ENCODE measurements at regions not wholly inside any gene's neighbourhood (a gene's known extent, or its start where the extent isn't known, plus 50 kb on each side); places are given as distances from the start of the nearest gene placed in this dataset.
"Not testable (repeated sequence)": the region's sequence is repeated elsewhere in the genome, so short reads cannot be mapped to it uniquely, and the experiment has no call there.

DNA sequence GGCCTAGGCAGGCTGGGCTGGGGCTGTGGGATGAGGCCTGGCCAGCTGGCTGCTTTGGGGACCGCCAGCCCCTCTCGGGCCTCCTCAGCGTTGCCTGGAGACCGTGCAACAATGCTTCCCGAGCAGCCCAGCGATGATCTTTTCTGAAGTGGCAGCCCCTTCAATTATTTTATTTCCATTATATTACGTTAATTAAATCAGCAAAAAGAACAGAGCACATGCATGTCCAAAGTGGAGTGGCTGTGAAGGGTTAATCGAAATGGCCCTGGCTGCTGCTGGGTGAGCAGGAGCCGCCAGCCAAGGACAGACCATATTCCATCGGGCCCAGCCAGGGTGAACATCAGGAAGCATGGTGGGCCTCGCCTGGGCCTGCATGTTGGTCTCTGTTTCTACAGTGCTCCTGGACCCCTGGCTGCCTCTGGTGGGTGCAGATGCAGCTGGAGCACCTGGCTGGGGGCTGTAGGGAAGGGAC lies 245.5 kb downstream of the MYCN start:
- no peak overlapping the region for H3K27ac Mint-ChIP-seq (ENCODE audit: unreplicated experiment)
- peaks cover 3% of the 10 kb centered on the region for H3K9me3 Mint-ChIP-seq (ENCODE audit: unreplicated experiment)
- peaks cover 8% of the 10 kb centered on the region for H3K4me1 Mint-ChIP-seq (ENCODE audit: low read depth, unreplicated experiment)
- H3K36me3 Mint-ChIP-seq (ENCODE audit: unreplicated experiment) = no peaks in the 10 kb centered on the region
- no peak for DNase-seq
- no peaks in the 10 kb centered on the region for H3K27me3 Mint-ChIP-seq (ENCODE audit: unreplicated experiment)
- no peak overlapping the region for H3K4me3 Mint-ChIP-seq (ENCODE audit: unreplicated experiment)
- TF ChIP-seq, protein P1, sequence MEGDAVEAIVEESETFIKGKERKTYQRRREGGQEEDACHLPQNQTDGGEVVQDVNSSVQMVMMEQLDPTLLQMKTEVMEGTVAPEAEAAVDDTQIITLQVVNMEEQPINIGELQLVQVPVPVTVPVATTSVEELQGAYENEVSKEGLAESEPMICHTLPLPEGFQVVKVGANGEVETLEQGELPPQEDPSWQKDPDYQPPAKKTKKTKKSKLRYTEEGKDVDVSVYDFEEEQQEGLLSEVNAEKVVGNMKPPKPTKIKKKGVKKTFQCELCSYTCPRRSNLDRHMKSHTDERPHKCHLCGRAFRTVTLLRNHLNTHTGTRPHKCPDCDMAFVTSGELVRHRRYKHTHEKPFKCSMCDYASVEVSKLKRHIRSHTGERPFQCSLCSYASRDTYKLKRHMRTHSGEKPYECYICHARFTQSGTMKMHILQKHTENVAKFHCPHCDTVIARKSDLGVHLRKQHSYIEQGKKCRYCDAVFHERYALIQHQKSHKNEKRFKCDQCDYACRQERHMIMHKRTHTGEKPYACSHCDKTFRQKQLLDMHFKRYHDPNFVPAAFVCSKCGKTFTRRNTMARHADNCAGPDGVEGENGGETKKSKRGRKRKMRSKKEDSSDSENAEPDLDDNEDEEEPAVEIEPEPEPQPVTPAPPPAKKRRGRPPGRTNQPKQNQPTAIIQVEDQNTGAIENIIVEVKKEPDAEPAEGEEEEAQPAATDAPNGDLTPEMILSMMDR (IDR thresholded peaks at IDR 0.05; ENCODE audit: partially characterized antibody, unreplicated experiment) = no peak

DNA sequence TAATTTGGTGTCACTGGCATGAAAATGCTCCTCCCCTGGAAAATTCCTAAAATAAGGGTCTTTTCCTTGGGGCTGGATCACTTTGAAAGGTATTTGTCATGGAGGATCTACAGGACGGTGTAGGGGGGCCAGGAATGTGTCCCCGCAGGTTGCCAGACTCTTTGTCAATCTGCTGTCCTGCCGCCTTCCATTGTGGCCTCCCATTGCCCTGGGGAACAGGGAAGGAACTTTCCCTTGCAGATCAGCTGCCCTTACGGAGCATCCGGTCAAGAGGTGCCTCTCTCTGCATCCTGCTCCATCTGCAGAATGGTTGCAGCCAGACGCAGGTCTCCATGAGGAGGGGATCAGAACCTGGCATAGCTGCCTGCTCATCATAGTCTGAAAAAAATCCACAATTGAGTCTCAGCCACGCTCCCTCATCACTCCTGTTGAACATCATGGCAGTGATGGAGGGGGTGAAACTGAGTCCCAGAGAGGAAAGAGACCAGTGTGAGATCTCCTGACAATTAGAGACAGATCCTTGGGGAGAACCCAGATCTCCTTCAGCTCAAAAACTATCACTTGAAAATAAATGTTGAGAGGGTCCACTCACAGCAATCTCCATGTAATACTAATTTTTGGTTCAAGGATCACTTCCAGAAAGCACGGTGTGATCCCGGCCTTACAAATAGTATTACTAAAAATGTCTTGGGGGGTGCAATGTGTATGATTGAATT lies 244.8 kb downstream of the MYCN start:
- peaks cover 3% of the 10 kb centered on the region for H3K9me3 Mint-ChIP-seq (ENCODE audit: unreplicated experiment)
- no peak overlapping the region for H3K4me3 Mint-ChIP-seq (ENCODE audit: unreplicated experiment)
- TF ChIP-seq, protein P1 (IDR thresholded peaks at IDR 0.05; ENCODE audit: partially characterized antibody, unreplicated experiment) = no peak
- DNase-seq = no peak
- H3K27me3 Mint-ChIP-seq (ENCODE audit: unreplicated experiment) = no peaks in the 10 kb centered on the region
- peaks cover 8% of the 10 kb centered on the region for H3K4me1 Mint-ChIP-seq (ENCODE audit: low read depth, unreplicated experiment)
- no peaks in the 10 kb centered on the region for H3K36me3 Mint-ChIP-seq (ENCODE audit: unreplicated experiment)
- no peak overlapping the region for H3K27ac Mint-ChIP-seq (ENCODE audit: unreplicated experiment)

DNA sequence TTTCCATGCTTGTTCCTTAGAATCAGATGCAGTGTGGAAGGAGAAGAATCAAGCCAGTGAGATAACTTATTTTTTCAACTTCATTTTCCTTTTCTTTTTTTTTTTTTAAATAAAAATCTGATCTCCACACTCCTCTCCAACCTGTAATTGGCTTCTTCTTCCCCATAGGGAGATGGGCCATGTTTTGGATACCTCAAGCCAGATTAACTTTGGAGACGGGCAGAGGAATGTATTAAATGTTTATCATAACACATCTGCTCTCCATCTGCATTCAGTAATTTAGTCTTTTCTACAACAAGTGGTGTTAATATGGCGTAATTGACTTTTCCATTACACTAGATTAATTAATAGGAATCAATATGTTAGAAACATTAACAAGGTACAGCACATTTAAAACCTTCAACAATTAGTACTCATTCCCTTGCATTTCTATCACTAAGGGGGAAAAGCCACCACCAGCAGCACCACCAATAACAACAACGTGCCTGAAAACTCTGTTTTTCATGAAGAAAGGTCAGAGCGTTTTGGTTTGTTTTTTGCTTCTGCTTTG lies 244.1 kb downstream of the MYCN start:
- H3K4me1 Mint-ChIP-seq (ENCODE audit: low read depth, unreplicated experiment) = peaks cover 14% of the 10 kb centered on the region
- no peak for DNase-seq
- no peak overlapping the region for H3K27ac Mint-ChIP-seq (ENCODE audit: unreplicated experiment)
- H3K9me3 Mint-ChIP-seq (ENCODE audit: unreplicated experiment) = peaks cover 3% of the 10 kb centered on the region
- peaks cover 2% of the 10 kb centered on the region for H3K27me3 Mint-ChIP-seq (ENCODE audit: unreplicated experiment)
- TF ChIP-seq, protein P1 (IDR thresholded peaks at IDR 0.05; ENCODE audit: partially characterized antibody, unreplicated experiment) = no peak
- H3K36me3 Mint-ChIP-seq (ENCODE audit: unreplicated experiment) = no peaks in the 10 kb centered on the region
- no peak overlapping the region for H3K4me3 Mint-ChIP-seq (ENCODE audit: unreplicated experiment)

DNA sequence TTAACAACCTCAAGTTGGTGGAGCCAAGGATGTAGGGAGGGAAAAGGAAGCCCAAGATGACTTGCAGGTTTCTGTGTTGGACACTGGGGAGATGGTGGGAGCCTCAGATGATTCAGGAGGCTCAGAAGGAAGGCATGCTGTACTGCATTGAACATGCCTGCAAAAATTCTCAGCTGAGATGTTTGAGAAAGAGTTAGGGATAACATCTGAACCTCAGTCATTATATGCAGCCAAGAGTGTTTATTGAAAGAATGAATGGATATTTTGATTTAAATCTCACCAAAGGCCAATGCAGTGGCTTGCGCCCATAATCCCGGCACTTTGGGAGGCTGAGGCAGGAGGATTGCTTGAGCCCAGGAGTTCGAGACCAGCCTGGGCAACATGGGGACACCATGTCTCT lies 243.0 kb downstream of the MYCN start:
- TF ChIP-seq, protein P1 (IDR thresholded peaks at IDR 0.05; ENCODE audit: partially characterized antibody, unreplicated experiment) = no peak
- H3K4me1 Mint-ChIP-seq (ENCODE audit: low read depth, unreplicated experiment) = peaks cover 12% of the 10 kb centered on the region
- DNase-seq = no peak

DNA sequence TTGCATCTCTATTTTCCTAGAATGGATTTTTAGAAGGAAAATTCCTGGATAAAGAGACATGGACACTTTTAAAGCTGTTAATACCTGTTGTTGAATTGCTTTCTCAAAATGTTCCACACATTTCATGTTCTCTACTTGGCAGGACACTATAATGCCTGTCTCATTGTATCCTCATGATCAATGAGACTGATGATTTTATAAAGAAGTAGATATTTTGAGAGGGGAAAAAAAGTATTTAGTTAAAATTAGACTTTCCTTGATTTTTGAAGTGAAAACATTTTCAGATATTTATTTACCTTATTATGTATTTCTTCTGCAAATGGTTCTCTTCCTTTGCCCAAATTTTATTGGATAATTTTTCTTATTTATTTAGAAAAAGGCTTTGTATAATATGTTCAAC lies 242.5 kb downstream of the MYCN start:
- Mint-ChIP-seq H3K27me3 (ENCODE audit: unreplicated experiment) (peaks cover 3% of the 10 kb centered on the region), H3K4me3 (ENCODE audit: unreplicated experiment) (no peak overlapping the region), H3K4me1 (ENCODE audit: low read depth, unreplicated experiment) (peaks cover 12% of the 10 kb centered on the region), H3K36me3 (ENCODE audit: unreplicated experiment) (no peaks in the 10 kb centered on the region), H3K27ac (ENCODE audit: unreplicated experiment) (no peak overlapping the region), H3K9me3 (ENCODE audit: unreplicated experiment) (peaks cover 3% of the 10 kb centered on the region)
- TF ChIP-seq, protein P1 (IDR thresholded peaks at IDR 0.05; ENCODE audit: partially characterized antibody, unreplicated experiment) = no peak
- no peak for DNase-seq

More for the DNA sequence above, 243.0 kb downstream of the MYCN start:
- Mint-ChIP-seq H3K4me3 (ENCODE audit: unreplicated experiment) (no peak overlapping the region), H3K9me3 (ENCODE audit: unreplicated experiment) (peaks cover 3% of the 10 kb centered on the region), H3K36me3 (ENCODE audit: unreplicated experiment) (no peaks in the 10 kb centered on the region), H3K27me3 (ENCODE audit: unreplicated experiment) (peaks cover 3% of the 10 kb centered on the region), H3K27ac (ENCODE audit: unreplicated experiment) (no peak overlapping the region)

DNA sequence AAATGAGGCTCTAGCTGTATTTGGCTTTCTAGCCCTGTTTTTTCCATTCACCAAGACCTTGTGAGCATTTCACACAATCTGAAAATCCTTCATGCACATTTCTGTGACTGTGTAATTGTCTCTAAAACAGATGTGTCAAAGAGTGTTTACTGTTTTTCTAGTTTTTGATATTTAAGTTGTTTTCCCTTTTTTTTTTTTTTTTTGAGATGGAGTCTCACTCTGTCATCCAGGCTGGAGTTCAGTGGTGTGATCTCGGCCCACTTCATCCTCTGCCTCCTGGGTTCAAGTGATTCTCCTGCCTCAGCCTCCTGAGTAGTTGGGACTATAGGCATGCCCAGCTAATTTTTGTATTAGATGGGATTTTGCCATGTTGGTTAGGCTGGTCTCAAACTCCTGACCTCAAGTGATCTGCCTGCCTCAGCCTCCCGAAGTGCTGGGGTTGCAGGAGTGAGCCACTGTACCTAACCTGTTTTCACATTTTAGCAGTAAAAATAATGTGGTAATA lies 242.0 kb downstream of the MYCN start:
- H3K27me3 Mint-ChIP-seq (ENCODE audit: unreplicated experiment); H3K36me3 Mint-ChIP-seq (ENCODE audit: unreplicated experiment); H3K9me3 Mint-ChIP-seq (ENCODE audit: unreplicated experiment); H3K27ac Mint-ChIP-seq (ENCODE audit: unreplicated experiment); DNase-seq; H3K4me3 Mint-ChIP-seq (ENCODE audit: unreplicated experiment): not testable (repeated sequence)
- H3K4me1 Mint-ChIP-seq (ENCODE audit: low read depth, unreplicated experiment) = peaks cover 14% of the 10 kb centered on the region
